ENCODE measurements at regions not wholly inside any gene's neighbourhood (a gene's known extent, or its start where the extent isn't known, plus 50 kb on each side); places are given as distances from the start of the nearest gene placed in this dataset.

GRCh38 chr2:24421668-24422067 lies 61.3 kb upstream of the ITSN2 start:
- intact Hi-C loops (cut with DNase I): loop anchor here in 1 of 4 donors (5.0 kb wide), 1 partner anchor 406 kb away; no protein-coding TSS in a partner anchor
- WGBS: 26% methylated on average over 4 of the region's 4 CpGs
- peak; percentile 54 to 76 for ATAC-seq

GRCh38 chr2:24420373-24420772 lies 60.0 kb upstream of the ITSN2 start:
- ATAC-seq (no peak), DNase-seq (no peak)
- intact Hi-C loops (cut with DNase I): loop anchor here in 1 of 4 donors (5.0 kb wide), 1 partner anchor 407 kb away; no protein-coding TSS in a partner anchor
- Histone ChIP-seq H3K9me3 (ENCODE audit: control insufficient read depth, low read length) (no peaks in the 10 kb centered on the region), H3K27me3 (ENCODE audit: control insufficient read depth, insufficient read depth) (no peaks in the 10 kb centered on the region), H3K4me1 (ENCODE audit: control insufficient read depth, insufficient read depth, low read length) (no peaks in the 10 kb centered on the region), H3K27ac (ENCODE audit: low read length) (no peak overlapping the region), H3K4me3 (ENCODE audit: low read length) (no peak overlapping the region)
- 56% methylated on average over 1 of the region's 1 CpG for WGBS

More at GRCh38 chr2:24421668-24422067, 61.3 kb upstream of the ITSN2 start:
- Histone ChIP-seq H3K9me3 (ENCODE audit: control insufficient read depth, low read length) (no peaks in the 10 kb centered on the region), H3K4me3 (ENCODE audit: low read length) (no peak overlapping the region), H3K4me1 (ENCODE audit: control insufficient read depth, insufficient read depth, low read length) (no peaks in the 10 kb centered on the region), H3K27ac (ENCODE audit: low read length) (no peak overlapping the region), H3K27me3 (ENCODE audit: control insufficient read depth, insufficient read depth) (no peaks in the 10 kb centered on the region)
- DNase-seq: peak; percentile 60 to 85 (median 69)

GRCh38 chr2:24418166-24418841 lies 58.0 kb upstream of the ITSN2 start:
- intact Hi-C loops (cut with DNase I): no loop called here
- Histone ChIP-seq H3K27me3 (ENCODE audit: control insufficient read depth, insufficient read depth) (no peaks in the 10 kb centered on the region), H3K9me3 (ENCODE audit: control insufficient read depth, low read length) (no peaks in the 10 kb centered on the region), H3K4me1 (ENCODE audit: control insufficient read depth, insufficient read depth, low read length) (no peaks in the 10 kb centered on the region), H3K27ac (ENCODE audit: low read length) (no peak overlapping the region), H3K4me3 (ENCODE audit: low read length) (no peak overlapping the region)
- ATAC-seq (no peak), DNase-seq (no peak)
- 79% methylated on average over 2 of the region's 2 CpGs for WGBS

- intact Hi-C loops (cut with DNase I): loop anchor here in 2 of 4 donors (5.0 kb wide), 2 partner anchors 414 to 419 kb away; no protein-coding TSS in a partner anchor
- Histone ChIP-seq H3K4me3 (ENCODE audit: low read length) (no peak overlapping the region), H3K27ac (ENCODE audit: low read length) (no peak overlapping the region), H3K27me3 (ENCODE audit: control insufficient read depth, insufficient read depth) (no peaks in the 10 kb centered on the region), H3K9me3 (ENCODE audit: control insufficient read depth, low read length) (no peaks in the 10 kb centered on the region), H3K4me1 (ENCODE audit: control insufficient read depth, insufficient read depth, low read length) (no peaks in the 10 kb centered on the region)
- DNase-seq (no peak), ATAC-seq (no peak)
- WGBS: 94% methylated on average over 3 of the region's 3 CpGs
Observed at GRCh38 chr2:24412812-24413211, 52.5 kb upstream of the ITSN2 start.

GRCh38 chr2:24411488-24412151 lies 51.3 kb upstream of the ITSN2 start:
- intact Hi-C loops (cut with DNase I): loop anchor here in 3 of 4 donors (2.0 to 5.0 kb wide), 3 partner anchors 415 to 421 kb away; no protein-coding TSS in a partner anchor
- 88% methylated on average over 4 of the region's 4 CpGs for WGBS
- H3K27me3 ChIP-seq (ENCODE audit: control insufficient read depth, insufficient read depth): no peaks in the 10 kb centered on the region

GRCh38 chr2:24410976-24411375 lies 50.6 kb upstream of the ITSN2 start:
- ATAC-seq (no peak), DNase-seq (no peak)
- H3K9me3 ChIP-seq (ENCODE audit: control insufficient read depth, low read length): no peaks in the 10 kb centered on the region
- H3K27me3 ChIP-seq (ENCODE audit: control insufficient read depth, insufficient read depth): no peaks in the 10 kb centered on the region
- no peaks in the 10 kb centered on the region for H3K4me1 ChIP-seq (ENCODE audit: control insufficient read depth, insufficient read depth, low read length)
- no peak overlapping the region for H3K4me3 ChIP-seq (ENCODE audit: low read length)
- intact Hi-C loops (cut with DNase I): loop anchor here in 3 of 4 donors (2.0 to 5.0 kb wide), 3 partner anchors 416 to 421 kb away; no protein-coding TSS in a partner anchor
- 63% methylated on average over 2 of the region's 2 CpGs for WGBS
- H3K27ac ChIP-seq (ENCODE audit: low read length): no peak overlapping the region

More at GRCh38 chr2:24411488-24412151, 51.3 kb upstream of the ITSN2 start:
- Histone ChIP-seq H3K4me1 (ENCODE audit: control insufficient read depth, insufficient read depth, low read length) (no peaks in the 10 kb centered on the region), H3K27ac (ENCODE audit: low read length) (no peak overlapping the region), H3K4me3 (ENCODE audit: low read length) (no peak overlapping the region), H3K9me3 (ENCODE audit: control insufficient read depth, low read length) (no peaks in the 10 kb centered on the region)
- DNase-seq (no peak), ATAC-seq (no peak)

- H3K27me3 ChIP-seq (ENCODE audit: control insufficient read depth, insufficient read depth): no peaks in the 10 kb centered on the region
- DNase-seq: no peak
- no peak overlapping the region for H3K4me3 ChIP-seq (ENCODE audit: low read length)
- peak; percentile 85 to 86 for ATAC-seq
- no peak overlapping the region for H3K27ac ChIP-seq (ENCODE audit: low read length)
- H3K4me1 ChIP-seq (ENCODE audit: control insufficient read depth, insufficient read depth, low read length): no peaks in the 10 kb centered on the region
- no peaks in the 10 kb centered on the region for H3K9me3 ChIP-seq (ENCODE audit: control insufficient read depth, low read length)
- intact Hi-C loops (cut with DNase I): loop anchor here (2.0 to 5.0 kb wide), 3 partner anchors 417 to 422 kb away; no protein-coding TSS in a partner anchor
- 54% methylated on average over 13 of the region's 13 CpGs for WGBS
Observed at GRCh38 chr2:24409700-24410556, 49.6 kb upstream of the ITSN2 start.

All from right cardiac atrium (tissue), 5 donors.